Brain pericyte (primary cell): ENCODE measurements at regions not wholly inside any gene's neighbourhood (a gene's known extent, or its start where the extent isn't known, plus 50 kb on each side); places are given as distances from the start of the nearest gene placed in this dataset.

Source experiments
- DNase-seq: peaks from one replicate; pipeline ENCODE4 v3.0.0-alpha.2; 2012; ENCODE audit warnings: low read depth, low spot score

- no peak for DNase-seq
These were observed 241.4 kb downstream of the EDEM1 start for GRCh38 chr3:5428607-5429516.

GRCh38 chr3:5429517-5429890 is 242.0 kb downstream of the EDEM1 start:
- DNase-seq: no peak

- no peak for DNase-seq
These were observed 243.2 kb downstream of the EDEM1 start for GRCh38 chr3:5430701-5431100.

- no peak for DNase-seq
These were observed 243.6 kb downstream of the EDEM1 start for GRCh38 chr3:5431146-5431545.

- no peak for DNase-seq
These were observed 244.4 kb downstream of the EDEM1 start for GRCh38 chr3:5431811-5432378.

- DNase-seq: no peak
These were observed 249.8 kb downstream of the EDEM1 start for GRCh38 chr3:5437296-5437782.

- no peak for DNase-seq
These were observed 250.3 kb downstream of the EDEM1 start for GRCh38 chr3:5437783-5438323.

- DNase-seq: no peak
These were observed 253.9 kb downstream of the EDEM1 start for GRCh38 chr3:5441401-5441800.

- DNase-seq: no peak
These were observed 254.7 kb downstream of the EDEM1 start for GRCh38 chr3:5442106-5442785.

GRCh38 chr3:5442786-5443138 is 255.3 kb downstream of the EDEM1 start:
- no peak for DNase-seq

GRCh38 chr3:5444253-5444652 is 256.7 kb downstream of the EDEM1 start:
- no peak for DNase-seq

- no peak for DNase-seq
These were observed 258.2 kb downstream of the EDEM1 start for GRCh38 chr3:5445676-5446201.

GRCh38 chr3:5448246-5448645 is 260.7 kb downstream of the EDEM1 start:
- no peak for DNase-seq

- no peak for DNase-seq
These were observed 261.3 kb downstream of the EDEM1 start for GRCh38 chr3:5448816-5449215.

- no peak for DNase-seq
These were observed 268.7 kb downstream of the EDEM1 start for GRCh38 chr3:5456199-5456598.

GRCh38 chr3:5458526-5458925 is 271.0 kb downstream of the EDEM1 start:
- DNase-seq: no peak

- no peak for DNase-seq
These were observed 274.6 kb downstream of the EDEM1 start for GRCh38 chr3:5462086-5462485.

- no peak for DNase-seq
These were observed 276.5 kb downstream of the EDEM1 start for GRCh38 chr3:5463991-5464390.

- DNase-seq: no peak
These were observed 277.1 kb downstream of the EDEM1 start for GRCh38 chr3:5464649-5465048.

- DNase-seq: no peak
These were observed 277.7 kb downstream of the EDEM1 start for GRCh38 chr3:5465183-5465582.

- DNase-seq: no peak
These were observed 278.6 kb downstream of the EDEM1 start for GRCh38 chr3:5466065-5466464.

GRCh38 chr3:5466717-5467116 is 279.2 kb downstream of the EDEM1 start:
- DNase-seq: no peak
